ENCODE measurements at regions not wholly inside any gene's neighbourhood (a gene's known extent, or its start where the extent isn't known, plus 50 kb on each side); places are given as distances from the start of the nearest gene placed in this dataset.

DNA sequence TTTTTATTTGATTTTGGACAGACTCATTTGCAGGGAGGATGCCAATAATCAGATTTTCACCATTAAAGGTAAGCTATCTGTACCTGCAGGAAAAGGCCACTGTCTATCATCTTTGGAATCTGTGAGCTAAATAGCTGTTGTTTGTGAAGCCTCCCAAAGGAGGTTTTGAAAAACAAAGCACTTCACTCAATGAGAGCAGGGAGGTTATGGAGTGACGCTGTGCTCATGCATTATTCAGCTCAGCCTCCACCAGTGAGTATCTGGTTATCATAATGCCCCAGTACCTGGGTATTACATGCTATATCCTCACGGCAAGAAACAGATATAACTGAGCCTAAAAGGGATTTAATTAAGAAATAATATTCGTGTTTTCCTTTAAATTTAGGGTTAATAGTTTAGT, 189.6 kb upstream of the PIK3C3 start:
- TF ChIP-seq CTCF (conservative IDR thresholded peaks at IDR 0.05; ENCODE audit: low read depth, low read length) = no peak
- H3K4me3 ChIP-seq (ENCODE audit: low read depth, low read length) = no peak overlapping the region
- DNase-seq (ENCODE audit: low read depth) = no peak

- TF ChIP-seq CTCF (conservative IDR thresholded peaks at IDR 0.05; ENCODE audit: low read depth, low read length) = no peak
- H3K4me3 ChIP-seq (ENCODE audit: low read depth, low read length) = no peak overlapping the region
- no peak for DNase-seq (ENCODE audit: low read depth)
Measured at GRCh38 chr18:41763361-41763760, 191.7 kb upstream of the PIK3C3 start.

DNA sequence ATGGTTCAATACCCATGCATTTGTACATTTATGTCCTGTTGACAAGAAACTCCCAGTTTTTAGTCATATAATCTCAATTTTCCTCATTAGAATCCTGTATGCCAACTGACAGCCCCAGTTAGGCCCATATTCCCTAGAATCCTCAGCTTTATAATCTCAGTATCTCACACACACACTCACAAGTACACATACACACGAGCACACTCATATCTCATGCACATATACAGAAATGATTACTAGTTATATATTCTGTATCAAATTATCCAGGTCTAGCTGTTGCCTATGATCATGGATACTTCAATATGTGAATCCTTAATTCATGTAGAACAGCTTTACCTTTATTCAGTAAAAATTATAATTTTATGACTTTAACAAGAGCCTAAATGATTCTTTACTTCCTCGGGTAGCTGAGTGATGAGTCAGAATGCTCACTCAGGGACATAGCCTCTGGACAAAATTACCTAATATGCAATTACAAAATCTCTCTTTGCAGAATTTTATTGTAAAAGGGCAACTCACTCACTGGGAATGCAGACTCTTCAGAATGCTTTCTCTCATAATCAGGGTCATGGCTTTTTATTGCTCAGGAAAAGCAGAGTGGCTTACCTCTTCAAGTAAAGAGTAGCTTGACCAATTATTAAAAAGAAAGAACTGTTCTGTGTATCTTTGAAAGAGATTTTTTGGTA, 193.6 kb upstream of the PIK3C3 start:
- peak; percentile 80 for DNase-seq (ENCODE audit: low read depth)
- no peak overlapping the region for H3K4me3 ChIP-seq (ENCODE audit: low read depth, low read length)
- no peak for TF ChIP-seq CTCF (conservative IDR thresholded peaks at IDR 0.05; ENCODE audit: low read depth, low read length)

DNA sequence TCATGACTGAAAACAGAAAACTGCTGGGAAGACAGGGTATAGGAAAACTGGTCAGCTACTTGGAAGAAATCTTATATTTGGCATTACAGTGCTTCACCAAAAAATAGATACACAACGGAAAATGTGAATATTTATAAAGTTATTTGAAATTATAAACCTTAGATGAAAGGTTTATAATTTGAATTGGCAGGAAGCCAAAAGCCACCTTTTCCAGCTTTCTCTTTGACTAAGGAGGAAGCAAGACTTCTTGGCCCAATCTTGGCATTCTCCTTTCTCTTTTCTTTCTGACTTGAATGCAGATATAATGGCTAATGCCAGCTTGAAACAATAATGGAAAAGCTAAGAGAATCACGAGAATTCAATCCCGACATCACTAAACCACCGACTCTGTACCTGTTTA, 196.5 kb upstream of the PIK3C3 start:
- no peak for TF ChIP-seq CTCF (conservative IDR thresholded peaks at IDR 0.05; ENCODE audit: low read depth, low read length)
- H3K4me3 ChIP-seq (ENCODE audit: low read depth, low read length) = no peak overlapping the region
- no peak for DNase-seq (ENCODE audit: low read depth)

DNA sequence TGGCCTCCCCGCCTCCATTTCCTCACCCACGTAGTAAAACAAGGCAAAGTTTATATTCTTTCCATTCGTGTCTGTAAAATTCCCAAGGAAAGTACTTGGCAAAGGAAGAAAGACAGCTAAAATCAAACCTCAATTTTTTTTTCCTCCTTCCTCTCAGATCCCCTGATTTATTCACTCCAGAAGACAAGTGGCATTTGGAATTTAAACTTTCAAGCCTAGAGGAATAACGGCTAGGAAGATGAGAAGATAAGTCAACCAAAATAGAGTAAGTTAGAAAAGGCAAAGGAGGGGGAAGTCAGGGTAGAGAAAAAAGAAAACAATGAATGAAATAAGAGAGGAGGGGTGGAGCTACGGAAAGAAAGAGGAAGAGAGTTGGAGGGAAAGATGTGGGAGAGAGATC, 198.9 kb upstream of the PIK3C3 start:
- H3K4me3 ChIP-seq (ENCODE audit: low read depth, low read length) = no peak overlapping the region
- TF ChIP-seq CTCF (conservative IDR thresholded peaks at IDR 0.05; ENCODE audit: low read depth, low read length) = no peak
- no peak for DNase-seq (ENCODE audit: low read depth)

GRCh38 chr18:41754332-41754731, 200.7 kb upstream of the PIK3C3 start:
- no peak for DNase-seq (ENCODE audit: low read depth)
- no peak for TF ChIP-seq CTCF (conservative IDR thresholded peaks at IDR 0.05; ENCODE audit: low read depth, low read length)

GRCh38 chr18:41753826-41754225, 201.2 kb upstream of the PIK3C3 start:
- no peak for DNase-seq (ENCODE audit: low read depth)
- H3K4me3 ChIP-seq (ENCODE audit: low read depth, low read length) = no peak overlapping the region

More at GRCh38 chr18:41754332-41754731, 200.7 kb upstream of the PIK3C3 start:
- no peak overlapping the region for H3K4me3 ChIP-seq (ENCODE audit: low read depth, low read length)

More at GRCh38 chr18:41753826-41754225, 201.2 kb upstream of the PIK3C3 start:
- no peak for TF ChIP-seq CTCF (conservative IDR thresholded peaks at IDR 0.05; ENCODE audit: low read depth, low read length)
